SK-N-SH (cell line): ENCODE measurements at regions not wholly inside any gene's neighbourhood (a gene's known extent, or its start where the extent isn't known, plus 50 kb on each side); places are given as distances from the start of the nearest gene placed in this dataset.

Experiments
- CTCF ChIA-PET: fragments of 300-600, 350-600 bp; formaldehyde crosslinking; extraction: SDS; loops from one replicate; lab custom pipeline; 2021; lab: Yijun Ruan, JAX
- POLR2A ChIA-PET: fragments of 350-600 bp; sonication (Branson Sonifier 250); formaldehyde crosslinking; extraction: SDS; loops from one replicate; lab custom pipeline; 2020; ENCODE audit warnings: antibody characterized with exemption, inconsistent platforms; lab: Yijun Ruan, JAX
- DNase-seq: peaks from one replicate; pipeline ENCODE4 v3.0.0; 2012
- H2AFZ ChIP-seq: fragments of 200-600 bp; sonication (generic); 2 replicates; pipeline ENCODE4 v1.8.1; 2016; ENCODE audit warnings: antibody characterized with exemption, mild to moderate bottlenecking, low read depth
- H3F3A ChIP-seq: fragments of 200-600 bp; sonication (generic); replicated peaks from 2 replicates; pipeline ENCODE3; 2016; ENCODE audit warnings: antibody characterized with exemption, mild to moderate bottlenecking; ENCODE audit not compliant: insufficient read depth
- H3K27ac ChIP-seq, 2 experiments: fragments of 200-500 bp in 1 of 2; fragments of 200-600 bp in 1 of 2; sonication (Bioruptor generic) in 1 of 2; sonication (generic), shearing (Covaris generic) in 1 of 2; 2 replicates each; pipeline versions ENCODE4 v1.5.1 to v1.6.1; 2014 to 2016; ENCODE audit warnings: low read depth in 2 of 2, inconsistent platforms in 1 of 2, low read length in 1 of 2, mild to moderate bottlenecking in 1 of 2, mixed read lengths in 1 of 2
- H3K27me3 ChIP-seq: fragments of 200-600 bp; sonication (generic), shearing (Covaris generic); 2 replicates; pipeline ENCODE4 v1.6.1; 2016; ENCODE audit warnings: mixed run types; ENCODE audit not compliant: insufficient read depth
- H3K36me3 ChIP-seq, 2 experiments: fragments of 200-500 bp in 1 of 2; fragments of 200-600 bp in 1 of 2; sonication (Bioruptor generic) in 1 of 2; sonication (generic) in 1 of 2; replicated peaks in 1 of 2; 2 replicates each; pipeline versions ENCODE3 to v1.5.1; 2014 to 2016; ENCODE audit warnings: low read length in 1 of 2, mild to moderate bottlenecking in 1 of 2; ENCODE audit not compliant: insufficient read depth in 2 of 2, control insufficient read depth in 1 of 2
- H3K4me1 ChIP-seq, 2 experiments: fragments of 200-500 bp in 1 of 2; fragments of 200-600 bp in 1 of 2; sonication (Bioruptor generic) in 1 of 2; sonication (generic), shearing (Covaris generic) in 1 of 2; 2 replicates each; pipeline versions ENCODE4 v1.5.1 to v1.6.1; 2014 to 2016; ENCODE audit warnings: low read depth in 1 of 2, low read length in 1 of 2, mixed run types in 1 of 2; ENCODE audit not compliant: insufficient read depth in 2 of 2, control insufficient read depth in 1 of 2
- H3K4me2 ChIP-seq: fragments of 200-600 bp; sonication (generic), shearing (Covaris generic); 2 replicates; pipeline ENCODE4 v1.6.1; 2017; ENCODE audit warnings: mixed run types
- H3K4me3 ChIP-seq, 2 experiments: fragments of 200-500 bp in 1 of 2; fragments of 200-600 bp in 1 of 2; sonication (Bioruptor generic) in 1 of 2; sonication (generic), shearing (Covaris generic) in 1 of 2; 2 replicates each; pipeline versions ENCODE4 v1.5.1 to v1.8.1; 2014 to 2016; ENCODE audit warnings: low read depth in 2 of 2, inconsistent platforms in 1 of 2, low read length in 1 of 2, mild to moderate bottlenecking in 1 of 2, mixed read lengths in 1 of 2, moderate library complexity in 1 of 2
- H3K79me2 ChIP-seq: fragments of 200-600 bp; sonication (generic); 2 replicates; pipeline ENCODE4 v1.8.1; 2017; ENCODE audit warnings: mild to moderate bottlenecking; ENCODE audit not compliant: insufficient read depth
- H3K9ac ChIP-seq: fragments of 200-600 bp; sonication (generic); 2 replicates; pipeline ENCODE4 v1.6.1; 2017; ENCODE audit warnings: mixed run types
- H3K9me2 ChIP-seq: fragments of 200-600 bp; sonication (generic); 2 replicates; pipeline ENCODE4 v1.6.1; 2017; ENCODE audit warnings: mixed run types
- H3K9me3 ChIP-seq: fragments of 200-600 bp; sonication (generic); 2 replicates; pipeline ENCODE4 v1.6.1; 2017; ENCODE audit warnings: mixed run types, mild to moderate bottlenecking, moderate library complexity
- H4K20me1 ChIP-seq: fragments of 200-600 bp; sonication (generic); 2 replicates; pipeline ENCODE4 v1.6.1; 2017; ENCODE audit warnings: mild to moderate bottlenecking, mixed run types; ENCODE audit not compliant: insufficient read depth
- EP300 ChIP-seq, 2 experiments: IDR thresholded peaks; 2 replicates each; pipeline versions ENCODE4 v1.4.0 to v1.6.1; 2012; ENCODE audit warnings: borderline replicate concordance in 1 of 2, low read depth in 1 of 2, low read length in 1 of 2
- FOSL2 ChIP-seq: IDR thresholded peaks from 2 replicates; pipeline ENCODE4 v1.4.0; 2012; ENCODE audit warnings: low read depth, mild to moderate bottlenecking, moderate library complexity, borderline replicate concordance
- FOXJ3 ChIP-seq: sonication (generic); formaldehyde crosslinking; IDR thresholded peaks from 2 replicates; pipeline ENCODE4 v1.5.1; 2020; ENCODE audit warnings: mild to moderate bottlenecking, missing genetic modification reagents
- JUND ChIP-seq: IDR thresholded peaks from 2 replicates; pipeline ENCODE4 v1.4.0; 2012
- MXI1 ChIP-seq: IDR thresholded peaks from 2 replicates; pipeline ENCODE4 v1.6.1; 2012; ENCODE audit warnings: mild to moderate bottlenecking, low read depth, low read length, improper control_type of control experiment
- NRF1 ChIP-seq: IDR thresholded peaks from 2 replicates; pipeline ENCODE4 v1.6.1; 2012; ENCODE audit warnings: low read depth, mild to moderate bottlenecking, low read length
- RAD21 ChIP-seq: IDR thresholded peaks from 2 replicates; pipeline ENCODE4 v1.6.1; 2012; ENCODE audit warnings: mild to moderate bottlenecking, low read length
- SIN3A ChIP-seq: IDR thresholded peaks from 2 replicates; pipeline ENCODE4 v1.6.1; 2012; ENCODE audit warnings: low read depth, mild to moderate bottlenecking, low read length, moderate library complexity, borderline replicate concordance
- TCF12 ChIP-seq: IDR thresholded peaks from 2 replicates; pipeline ENCODE4 v1.4.0; 2012
- YY1 ChIP-seq: IDR thresholded peaks from 2 replicates; pipeline ENCODE4 v1.4.0; 2012; ENCODE audit warnings: low read depth, mild to moderate bottlenecking
- WGBS: methylation state at CpG from one replicate; pipeline ENCODE4 v1.1.6; 2017; ENCODE audit warnings: low lambda C conversion rate; 5-methylcytosine and 5-hydroxymethylcytosine counted together
- TF ChIP-seq, protein P1 (sequence below): IDR thresholded peaks from 2 replicates; pipeline ENCODE4 v1.4.0; 2012; ENCODE audit warnings: low read depth, borderline replicate concordance
- TF ChIP-seq, protein P2 (sequence below): IDR thresholded peaks from 2 replicates; pipeline ENCODE4 v1.6.1; 2012; ENCODE audit warnings: mild to moderate bottlenecking, low read depth, low read length, moderate library complexity
- TF ChIP-seq, protein P3 (sequence below): IDR thresholded peaks from 2 replicates; pipeline ENCODE4 v1.4.0; 2012; ENCODE audit warnings: low read depth

DNA sequence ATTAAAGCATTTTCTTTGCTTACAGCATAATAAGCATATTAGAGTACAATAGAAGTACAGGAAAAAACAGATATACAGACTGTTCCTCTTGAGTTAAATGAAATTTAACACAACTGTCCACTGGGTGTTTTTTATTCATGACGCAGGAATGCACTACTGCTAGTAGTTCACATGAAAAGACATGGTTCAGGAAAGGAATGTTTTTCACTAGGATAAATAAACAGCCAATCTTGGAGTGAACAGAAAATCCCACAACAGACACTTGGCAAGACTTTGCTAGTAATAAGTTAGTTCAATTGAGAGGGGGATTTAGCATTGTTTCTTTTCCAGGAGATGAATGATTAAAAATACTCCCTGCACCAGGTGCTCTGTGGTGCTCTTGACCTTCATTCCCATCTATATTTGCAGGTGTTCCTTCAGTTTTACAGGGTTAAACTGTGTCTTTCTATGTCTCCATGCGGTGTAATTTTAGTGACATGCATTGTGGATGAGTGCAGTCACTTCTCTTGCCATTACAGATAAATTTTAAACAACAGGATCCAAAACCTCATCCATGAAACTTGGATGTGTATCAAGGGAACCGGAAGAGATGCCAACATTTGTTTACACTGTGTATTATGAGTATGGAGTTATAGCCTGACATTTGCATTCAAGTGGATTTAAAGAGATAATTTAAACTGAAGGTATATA, 796.6 kb downstream of the DSC3 start:
- CTCF ChIA-PET, result interaction anchor here (1.6 kb wide), 1 partner anchor 10 kb away, joined by 4 read pairs; no protein-coding TSS in a partner anchor

More for the DNA sequence above, 796.6 kb downstream of the DSC3 start:
- POLR2A ChIA-PET, result no interaction called here
- H3K9me3 ChIP-seq, result no peaks in the 10 kb centered on the region
- no peaks in the 10 kb centered on the region for H4K20me1 ChIP-seq
- H3K27me3 ChIP-seq, result no peaks in the 10 kb centered on the region
- no peak overlapping the region for H3K27ac ChIP-seq
- no peaks in the 10 kb centered on the region for H3K9me2 ChIP-seq
- DNase-seq, result no peak
- H3K4me2 ChIP-seq, result no peak overlapping the region
- H3F3A ChIP-seq, result no peaks in the 10 kb centered on the region
- TF ChIP-seq, protein P1, sequence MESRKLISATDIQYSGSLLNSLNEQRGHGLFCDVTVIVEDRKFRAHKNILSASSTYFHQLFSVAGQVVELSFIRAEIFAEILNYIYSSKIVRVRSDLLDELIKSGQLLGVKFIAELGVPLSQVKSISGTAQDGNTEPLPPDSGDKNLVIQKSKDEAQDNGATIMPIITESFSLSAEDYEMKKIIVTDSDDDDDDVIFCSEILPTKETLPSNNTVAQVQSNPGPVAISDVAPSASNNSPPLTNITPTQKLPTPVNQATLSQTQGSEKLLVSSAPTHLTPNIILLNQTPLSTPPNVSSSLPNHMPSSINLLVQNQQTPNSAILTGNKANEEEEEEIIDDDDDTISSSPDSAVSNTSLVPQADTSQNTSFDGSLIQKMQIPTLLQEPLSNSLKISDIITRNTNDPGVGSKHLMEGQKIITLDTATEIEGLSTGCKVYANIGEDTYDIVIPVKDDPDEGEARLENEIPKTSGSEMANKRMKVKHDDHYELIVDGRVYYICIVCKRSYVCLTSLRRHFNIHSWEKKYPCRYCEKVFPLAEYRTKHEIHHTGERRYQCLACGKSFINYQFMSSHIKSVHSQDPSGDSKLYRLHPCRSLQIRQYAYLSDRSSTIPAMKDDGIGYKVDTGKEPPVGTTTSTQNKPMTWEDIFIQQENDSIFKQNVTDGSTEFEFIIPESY, result no peak
- TF ChIP-seq, protein P2, sequence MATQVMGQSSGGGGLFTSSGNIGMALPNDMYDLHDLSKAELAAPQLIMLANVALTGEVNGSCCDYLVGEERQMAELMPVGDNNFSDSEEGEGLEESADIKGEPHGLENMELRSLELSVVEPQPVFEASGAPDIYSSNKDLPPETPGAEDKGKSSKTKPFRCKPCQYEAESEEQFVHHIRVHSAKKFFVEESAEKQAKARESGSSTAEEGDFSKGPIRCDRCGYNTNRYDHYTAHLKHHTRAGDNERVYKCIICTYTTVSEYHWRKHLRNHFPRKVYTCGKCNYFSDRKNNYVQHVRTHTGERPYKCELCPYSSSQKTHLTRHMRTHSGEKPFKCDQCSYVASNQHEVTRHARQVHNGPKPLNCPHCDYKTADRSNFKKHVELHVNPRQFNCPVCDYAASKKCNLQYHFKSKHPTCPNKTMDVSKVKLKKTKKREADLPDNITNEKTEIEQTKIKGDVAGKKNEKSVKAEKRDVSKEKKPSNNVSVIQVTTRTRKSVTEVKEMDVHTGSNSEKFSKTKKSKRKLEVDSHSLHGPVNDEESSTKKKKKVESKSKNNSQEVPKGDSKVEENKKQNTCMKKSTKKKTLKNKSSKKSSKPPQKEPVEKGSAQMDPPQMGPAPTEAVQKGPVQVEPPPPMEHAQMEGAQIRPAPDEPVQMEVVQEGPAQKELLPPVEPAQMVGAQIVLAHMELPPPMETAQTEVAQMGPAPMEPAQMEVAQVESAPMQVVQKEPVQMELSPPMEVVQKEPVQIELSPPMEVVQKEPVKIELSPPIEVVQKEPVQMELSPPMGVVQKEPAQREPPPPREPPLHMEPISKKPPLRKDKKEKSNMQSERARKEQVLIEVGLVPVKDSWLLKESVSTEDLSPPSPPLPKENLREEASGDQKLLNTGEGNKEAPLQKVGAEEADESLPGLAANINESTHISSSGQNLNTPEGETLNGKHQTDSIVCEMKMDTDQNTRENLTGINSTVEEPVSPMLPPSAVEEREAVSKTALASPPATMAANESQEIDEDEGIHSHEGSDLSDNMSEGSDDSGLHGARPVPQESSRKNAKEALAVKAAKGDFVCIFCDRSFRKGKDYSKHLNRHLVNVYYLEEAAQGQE, result no peak
- TF ChIP-seq MXI1 (no peak), JUND (no peak), YY1 (no peak), RAD21 (no peak), NRF1 (no peak), FOXJ3 (CRISPR knock-in tag) (no peak), FOSL2 (no peak), EP300 (IDR thresholded peaks at IDR 0.05; ENCODE audit: borderline replicate concordance in 1 of 2, low read depth in 1 of 2, low read length in 1 of 2) (no peak), TCF12 (no peak), SIN3A (no peak)
- TF ChIP-seq, protein P3, sequence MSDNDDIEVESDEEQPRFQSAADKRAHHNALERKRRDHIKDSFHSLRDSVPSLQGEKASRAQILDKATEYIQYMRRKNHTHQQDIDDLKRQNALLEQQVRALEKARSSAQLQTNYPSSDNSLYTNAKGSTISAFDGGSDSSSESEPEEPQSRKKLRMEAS, result no peak
- 51% methylated on average over 3 of the region's 3 CpGs for WGBS
- no peak overlapping the region for H3K4me3 ChIP-seq
- H2AFZ ChIP-seq, result no peak overlapping the region
- no peak overlapping the region for H3K9ac ChIP-seq
- no peaks in the 10 kb centered on the region for H3K4me1 ChIP-seq
- H3K79me2 ChIP-seq, result no peaks in the 10 kb centered on the region
- H3K36me3 ChIP-seq, result no peaks in the 10 kb centered on the region
